Suppressor macrophage treated with lipopolysaccharide for 1 hour (primary cell): ENCODE measurements at regions not wholly inside any gene's neighbourhood (a gene's known extent, or its start where the extent isn't known, plus 50 kb on each side); places are given as distances from the start of the nearest gene placed in this dataset.
"Not testable (repeated sequence)": the region's sequence is repeated elsewhere in the genome, so short reads cannot be mapped to it uniquely, and the experiment has no call there.

Experiments used
- DNase-seq, 3 donors: peaks; one replicate each; pipeline ENCODE4 v3.0.0-alpha.2; 2020 to 2022

- DNase-seq = no peak
These were observed 207.9 kb upstream of the UFM1 start for GRCh38 chr13:38141792-38142191.

GRCh38 chr13:38135592-38135991, 214.1 kb upstream of the UFM1 start:
- DNase-seq = no peak

DNA sequence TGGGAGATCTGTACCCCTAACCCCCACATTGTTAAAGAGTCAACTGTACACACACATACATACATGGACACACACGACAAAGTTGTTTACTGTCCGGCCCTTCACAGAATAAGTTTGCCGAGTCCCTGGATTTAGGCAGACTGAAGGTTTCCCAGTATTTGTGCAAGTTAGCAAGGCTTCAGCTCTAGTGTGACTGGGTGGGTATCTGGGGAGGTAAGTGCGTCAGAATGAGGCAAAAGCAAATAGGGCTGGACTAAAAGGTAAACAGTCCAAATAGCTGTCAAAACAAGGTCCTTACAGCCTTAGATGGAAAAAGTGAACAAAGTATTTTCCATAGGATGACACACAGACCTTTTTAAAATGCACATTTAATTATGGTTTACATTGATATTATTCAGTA, 228.4 kb upstream of the UFM1 start:
- DNase-seq = no peak

- DNase-seq = no peak
These were observed 234.3 kb upstream of the TRPC4 start for GRCh38 chr13:38103851-38104250.

- DNase-seq = no peak
These were observed 230.2 kb upstream of the TRPC4 start for GRCh38 chr13:38099751-38100150.

DNA sequence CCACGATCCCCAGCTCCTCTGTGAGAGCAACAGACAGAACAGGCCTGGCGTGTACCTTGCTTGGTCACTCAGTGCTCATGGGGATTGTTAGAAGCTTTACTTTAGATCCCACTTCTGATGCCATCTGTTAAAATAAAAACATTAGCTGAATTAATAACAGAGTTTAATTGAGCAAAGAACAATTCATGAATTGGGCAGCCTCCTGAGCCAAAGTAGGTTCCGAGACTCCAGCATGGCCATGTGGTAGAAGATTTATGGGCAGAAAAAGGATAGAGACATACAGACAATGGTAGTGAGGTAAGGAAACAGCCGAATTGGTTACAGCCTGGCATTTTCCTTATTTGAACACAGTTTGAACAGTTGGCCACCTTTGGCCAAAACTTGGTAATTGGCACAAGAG, 223.9 kb upstream of the TRPC4 start:
- no peak for DNase-seq

- DNase-seq = no peak
These were observed 221.3 kb upstream of the TRPC4 start for GRCh38 chr13:38090913-38091312.

DNA sequence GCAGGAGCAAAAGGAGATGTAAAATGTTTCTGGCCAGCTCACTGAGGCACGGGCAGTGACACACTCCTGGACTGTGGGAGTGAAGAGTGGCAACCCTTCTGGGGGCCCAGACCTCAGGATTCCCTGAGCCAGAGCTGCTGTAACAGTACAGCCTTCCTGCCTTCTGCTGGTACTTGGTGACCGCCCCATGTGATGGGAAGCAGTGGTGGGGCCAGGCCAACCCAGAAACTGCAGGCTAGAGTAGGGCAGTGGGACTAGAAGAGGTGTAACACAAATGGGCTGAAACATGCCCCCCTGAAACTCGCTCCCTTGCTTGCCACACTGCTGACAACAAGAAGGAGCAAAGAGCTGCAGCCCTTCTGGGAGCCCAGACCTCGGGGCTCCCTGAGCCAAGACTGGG, 217.1 kb upstream of the TRPC4 start:
- no peak for DNase-seq

DNA sequence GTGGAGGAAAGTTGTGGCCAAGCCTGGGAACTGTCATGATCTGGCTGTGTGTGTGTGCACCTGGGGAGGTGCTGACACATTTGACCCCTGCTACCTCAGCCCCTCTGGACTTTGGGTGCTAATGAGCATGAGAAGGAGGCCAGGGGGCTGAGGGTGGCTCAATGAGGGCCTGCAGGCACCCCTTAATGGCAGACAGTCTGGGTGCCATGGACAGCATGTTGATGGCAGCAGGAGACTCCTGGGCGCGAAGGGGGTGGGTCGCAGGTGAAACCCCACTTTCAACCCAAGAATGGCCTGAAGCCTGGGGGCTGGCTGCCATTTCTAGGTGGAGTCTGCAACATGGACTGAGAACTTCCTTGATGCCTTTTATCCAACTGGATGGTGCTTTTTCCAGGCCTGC, 216.4 kb upstream of the TRPC4 start:
- DNase-seq = no peak

GRCh38 chr13:38073931-38074330, 204.4 kb upstream of the TRPC4 start:
- no peak for DNase-seq

DNA sequence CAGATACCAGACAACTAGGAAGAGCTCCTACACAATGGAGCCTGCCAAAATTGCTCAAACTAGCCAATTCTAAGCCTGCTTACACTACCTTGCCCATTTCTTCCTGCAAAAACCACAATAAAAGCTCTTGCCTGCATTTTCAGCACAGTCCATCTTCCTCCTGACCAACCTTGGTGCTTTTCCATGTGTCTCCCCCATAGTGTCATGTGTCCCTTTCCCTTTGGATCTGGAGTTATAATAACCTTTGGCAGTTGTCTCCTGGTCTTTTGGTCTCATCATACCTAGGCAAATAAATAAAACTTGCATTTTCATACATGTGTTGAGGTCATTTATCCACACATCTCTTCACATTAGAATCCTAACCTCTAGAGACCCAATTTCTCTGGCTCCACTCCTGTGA, 203.1 kb upstream of the TRPC4 start:
- DNase-seq = no peak

DNA sequence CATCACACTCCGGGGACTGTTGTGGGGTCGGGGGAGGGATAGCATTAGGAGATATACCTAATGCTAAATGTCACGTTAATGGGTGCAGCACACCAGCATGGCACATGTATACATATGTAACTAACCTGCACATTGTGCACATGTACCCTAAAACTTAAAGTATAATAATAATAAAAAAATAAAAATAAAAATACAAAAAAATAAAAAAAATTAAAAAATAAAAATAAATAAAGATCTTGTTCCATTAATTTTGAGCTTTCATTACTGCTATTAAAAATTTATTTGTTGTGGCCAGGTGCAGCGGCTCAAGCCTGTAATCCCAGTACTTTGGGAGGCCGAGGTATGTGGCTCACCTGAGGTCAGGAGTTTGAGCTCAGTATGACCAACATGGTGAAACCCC, 201.8 kb upstream of the TRPC4 start:
- not testable (repeated sequence) for DNase-seq

- DNase-seq = no peak
These were observed 184.3 kb upstream of the TRPC4 start for GRCh38 chr13:38053896-38054295.

DNA sequence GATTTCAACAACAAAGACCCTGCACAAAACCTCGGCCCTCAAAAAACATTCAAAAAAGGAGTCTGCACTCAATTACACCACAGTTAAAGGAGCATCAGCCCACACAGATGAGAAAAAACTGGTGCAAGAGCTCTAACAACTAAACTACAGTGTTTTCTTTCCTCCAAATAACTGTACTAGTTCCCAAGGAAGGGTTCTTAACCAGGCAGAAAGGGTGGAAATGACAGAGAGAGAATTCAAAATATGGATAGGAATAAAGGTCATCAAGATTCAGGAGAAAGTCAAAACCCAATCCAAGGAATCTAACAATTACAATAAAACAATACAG, 176.4 kb upstream of the TRPC4 start:
- no peak for DNase-seq

DNA sequence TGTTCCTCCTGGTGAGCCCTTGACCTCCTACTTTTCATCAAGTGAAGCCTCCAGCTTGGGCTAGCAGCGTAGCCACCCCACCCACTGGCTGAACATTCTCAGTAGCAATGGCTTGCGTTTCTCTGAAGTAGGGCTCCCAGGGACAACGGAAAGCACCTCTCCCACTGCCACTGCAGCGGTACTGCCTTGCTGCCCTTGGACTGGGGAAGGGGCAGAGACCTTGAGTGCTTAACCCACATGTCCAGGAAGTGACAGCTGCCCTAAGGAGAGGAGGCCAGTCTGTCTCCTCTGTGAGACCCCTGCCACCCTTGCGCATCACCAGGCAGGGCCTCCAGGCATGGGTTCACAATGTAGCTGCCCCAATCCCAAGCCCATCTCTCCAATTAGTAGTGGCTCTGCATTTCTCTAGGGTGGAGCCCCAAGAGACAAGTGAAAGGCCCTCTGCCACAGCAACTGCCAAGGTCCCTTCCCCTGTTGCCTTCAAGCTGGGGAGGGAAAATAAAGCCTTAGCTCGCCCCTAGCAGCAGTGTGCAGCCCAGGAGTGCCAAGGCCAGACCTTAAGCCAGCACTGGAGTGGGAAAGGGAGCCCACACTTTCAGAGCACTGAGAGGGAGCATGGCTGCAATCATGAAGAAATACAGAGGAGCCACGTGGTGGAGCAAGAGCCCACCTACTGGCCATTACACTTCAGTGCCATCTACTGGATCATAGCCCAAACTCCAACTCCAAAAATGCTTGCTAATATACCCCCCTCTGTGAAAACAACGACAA, 175.9 kb upstream of the TRPC4 start:
- DNase-seq = peak in 2 of 3 donors; percentile 1

DNA sequence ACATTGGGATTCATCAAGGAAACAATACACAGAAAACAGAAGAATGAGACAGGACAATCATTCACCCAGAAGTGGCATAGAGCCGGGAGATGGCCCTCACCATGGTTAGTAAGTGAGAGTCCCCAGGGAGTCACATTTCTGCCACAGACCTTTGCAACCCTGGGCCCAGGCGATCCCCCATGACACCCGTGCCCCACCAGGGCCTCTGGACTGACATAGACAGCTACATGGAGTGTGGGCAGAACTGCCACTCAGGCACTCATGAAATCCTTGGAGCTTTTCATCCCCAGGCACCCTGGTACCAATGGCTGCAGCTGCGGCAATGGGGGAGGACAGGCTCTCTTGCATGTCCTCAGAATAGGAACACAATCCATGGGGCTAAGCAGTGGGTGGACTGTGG, 174.5 kb upstream of the TRPC4 start:
- no peak for DNase-seq

- DNase-seq = no peak
These were observed 173.2 kb upstream of the TRPC4 start for GRCh38 chr13:38042771-38043170.

GRCh38 chr13:38024431-38024830, 154.9 kb upstream of the TRPC4 start:
- DNase-seq = no peak

DNA sequence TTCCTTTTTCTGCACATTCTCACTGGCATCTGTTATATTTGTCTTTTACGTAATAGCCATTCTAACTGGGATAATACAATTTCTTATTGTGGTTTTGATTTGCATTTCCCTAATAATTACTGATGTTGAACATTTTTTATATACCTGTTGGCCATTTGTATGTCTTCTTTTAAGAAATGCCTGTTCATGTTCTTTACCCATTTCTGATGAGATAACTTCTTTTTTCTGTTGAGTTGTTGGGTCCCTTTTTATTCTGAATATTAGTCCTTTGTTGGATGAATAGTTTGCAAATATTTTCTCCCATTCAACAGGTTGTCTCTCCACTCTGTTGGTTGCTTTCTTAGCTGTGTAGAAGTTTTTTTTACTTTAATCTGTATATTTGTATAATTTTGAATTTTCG, 147.7 kb upstream of the TRPC4 start:
- DNase-seq = no peak

GRCh38 chr13:38013676-38014075, 144.1 kb upstream of the TRPC4 start:
- DNase-seq = no peak

DNA sequence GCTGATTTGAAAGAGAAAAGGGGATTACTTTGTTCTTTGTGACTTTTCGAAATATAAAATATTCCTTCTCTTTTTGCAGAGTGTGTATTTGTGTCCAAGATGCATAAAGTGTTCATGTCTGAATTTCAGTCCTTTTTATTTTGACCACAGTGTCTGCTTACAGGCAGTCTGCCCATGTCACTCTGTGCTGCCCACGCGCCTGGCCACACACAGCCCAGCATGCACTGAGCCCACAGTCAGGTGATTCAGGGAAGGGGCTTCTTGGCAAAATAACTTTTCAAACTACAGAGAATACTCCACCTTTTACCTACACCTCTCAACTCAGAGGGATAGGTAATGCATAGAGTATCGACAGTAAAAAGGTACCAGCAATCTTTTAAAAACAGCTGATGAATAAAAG, 142.5 kb upstream of the TRPC4 start:
- DNase-seq = no peak

GRCh38 chr13:38008636-38009035, 139.1 kb upstream of the TRPC4 start:
- peak in 2 of 3 donors; percentile 1 to 7 for DNase-seq

DNA sequence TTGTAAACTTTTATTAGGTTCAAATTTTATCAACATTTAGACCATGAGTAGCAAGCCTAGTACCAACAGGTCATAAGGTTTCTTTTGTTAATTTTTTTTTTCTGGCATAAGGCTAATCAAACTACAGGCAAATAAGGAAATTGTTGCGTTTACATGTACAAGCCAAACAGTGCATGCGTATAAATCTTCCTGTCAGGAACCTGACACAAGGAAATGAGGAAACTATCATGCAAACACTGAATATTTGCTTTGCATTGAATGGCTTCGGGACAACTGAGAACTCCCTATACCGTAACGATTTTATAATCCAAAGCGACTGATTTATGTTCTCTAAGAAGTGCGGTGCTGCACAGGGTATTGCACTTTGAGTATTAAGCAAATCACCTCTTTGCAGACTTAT, 133.0 kb upstream of the TRPC4 start:
- no peak for DNase-seq

DNA sequence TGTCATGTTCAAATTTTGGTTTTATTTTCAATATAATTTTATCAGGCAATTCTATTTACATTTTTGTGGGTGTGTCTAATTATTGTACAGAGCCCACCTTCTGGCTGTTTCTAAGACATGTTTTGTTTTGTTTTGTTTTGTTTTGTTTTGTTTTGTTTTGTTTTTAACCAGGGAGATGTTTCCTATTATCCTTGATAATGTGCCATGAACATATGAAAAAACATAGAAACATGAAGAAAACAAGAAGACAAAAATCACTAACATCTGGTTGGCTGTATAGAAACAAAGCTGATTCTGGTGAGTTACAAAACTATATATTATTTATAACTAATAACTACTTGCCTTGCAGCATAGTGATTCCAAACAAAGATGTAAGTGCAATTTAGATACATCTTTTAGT, 128.1 kb upstream of the TRPC4 start:
- no peak for DNase-seq

DNA sequence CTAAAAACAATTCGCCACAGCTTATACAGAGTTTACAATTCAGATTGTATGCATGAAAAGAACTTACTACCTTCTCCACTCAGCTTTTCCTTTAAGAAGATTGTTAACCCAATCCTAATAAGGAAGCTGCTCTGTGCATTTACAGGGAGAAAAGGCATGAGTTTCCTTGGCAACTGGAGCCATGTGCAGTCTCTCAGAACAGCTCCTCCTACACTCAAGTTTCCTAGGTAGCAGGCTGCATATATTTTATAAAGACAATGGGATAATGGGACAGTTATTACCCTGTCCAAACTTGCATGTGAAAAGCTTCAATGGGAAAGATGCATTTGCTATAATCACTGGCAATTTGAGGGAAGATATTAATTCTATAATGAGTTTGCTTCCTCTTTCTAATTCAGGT, 125.5 kb upstream of the TRPC4 start:
- no peak for DNase-seq

DNA sequence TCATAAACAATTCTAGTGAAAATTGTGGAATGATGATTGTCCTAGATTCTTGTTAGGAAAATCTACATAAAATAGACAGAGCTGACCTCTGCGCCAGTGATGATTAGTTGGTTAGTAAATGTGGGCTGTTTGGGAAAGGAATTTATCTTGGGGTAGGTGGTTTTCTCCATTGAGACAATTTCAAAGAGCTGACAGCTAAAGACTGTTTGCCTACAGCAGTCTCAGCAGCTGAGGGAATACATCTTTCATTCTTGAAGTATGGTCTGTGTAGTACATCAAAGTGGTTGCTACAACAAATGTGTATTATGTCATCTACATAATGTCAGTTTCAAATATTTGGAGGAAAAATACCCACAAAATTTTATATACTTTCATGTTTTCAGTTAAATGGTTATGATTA, 117.2 kb upstream of the TRPC4 start:
- DNase-seq = no peak
